CD14-positive monocyte (primary cell): ENCODE measurements at regions not wholly inside any gene's neighbourhood (a gene's known extent, or its start where the extent isn't known, plus 50 kb on each side); places are given as distances from the start of the nearest gene placed in this dataset.

ENCODE experiments used
- DNase-seq, 3 donors: peaks; one replicate each; pipeline ENCODE4 v3.0.0-alpha.2; 2011 to 2022
- H2AFZ ChIP-seq: 2 replicates; pipeline ENCODE4 v1.6.0; 2012; ENCODE audit warnings: mild to moderate bottlenecking, low read depth, low read length, inconsistent platforms; ENCODE audit not compliant: insufficient read depth, poor library complexity, severe bottlenecking
- H3K27ac ChIP-seq, 2 donors: 1 replicate in 1 of 2; 2 replicates in 1 of 2; pipeline ENCODE4 v1.5.1; 2012 to 2013; ENCODE audit warnings: low read length in 2 of 2, control low read depth in 1 of 2, inconsistent platforms in 1 of 2, low read depth in 1 of 2, mild to moderate bottlenecking in 1 of 2
- H3K27me3 ChIP-seq, 2 donors: one replicate each; pipeline versions ENCODE4 v1.6.0 to v1.6.1; 2011 to 2013; ENCODE audit warnings: low read length in 2 of 2; ENCODE audit not compliant: control insufficient read depth in 2 of 2, insufficient read depth in 2 of 2
- H3K36me3 ChIP-seq, 2 donors: replicated peaks in 1 of 2; 1 replicate in 1 of 2; 2 replicates in 1 of 2; pipeline versions ENCODE4 v1.5.1 to v1.6.1; 2012 to 2013; ENCODE audit warnings: low read length in 2 of 2, control low read depth in 1 of 2, inconsistent platforms in 1 of 2, mild to moderate bottlenecking in 1 of 2; ENCODE audit not compliant: insufficient read depth in 2 of 2, control insufficient read depth in 1 of 2
- H3K4me1 ChIP-seq, 2 donors: 1 replicate in 1 of 2; 2 replicates in 1 of 2; pipeline versions ENCODE4 v1.5.1 to v1.6.1; 2012 to 2013; ENCODE audit warnings: low read length in 2 of 2, control low read depth in 1 of 2, inconsistent platforms in 1 of 2, mild to moderate bottlenecking in 1 of 2, moderate library complexity in 1 of 2; ENCODE audit not compliant: insufficient read depth in 2 of 2, control insufficient read depth in 1 of 2
- H3K4me2 ChIP-seq: replicated peaks from 2 replicates; pipeline ENCODE3; 2012; ENCODE audit warnings: low read length, moderate library complexity, mild to moderate bottlenecking; ENCODE audit not compliant: poor library complexity, severe bottlenecking; ENCODE audit errors: extremely low read depth
- H3K4me3 ChIP-seq, 3 experiments: fragments of 200-600 bp in 1 of 3; sonication (generic) in 1 of 3; replicated peaks in 1 of 3; 1 replicate in 2 of 3; 2 replicates in 1 of 3; pipeline ENCODE4 v1.5.1; 2011 to 2013; ENCODE audit warnings: low read length in 3 of 3, mild to moderate bottlenecking in 3 of 3, control low read depth in 2 of 3, low read depth in 2 of 3, inconsistent platforms in 1 of 3, moderate library complexity in 1 of 3
- H3K79me2 ChIP-seq: 2 replicates; pipeline ENCODE4 v1.6.0; 2012; ENCODE audit warnings: mild to moderate bottlenecking, control low read depth, inconsistent platforms, low read length, moderate library complexity; ENCODE audit not compliant: insufficient read depth
- H3K9ac ChIP-seq: 2 replicates; pipeline ENCODE4 v1.6.0; 2017; ENCODE audit warnings: low read length, mild to moderate bottlenecking; ENCODE audit not compliant: insufficient read depth, poor library complexity, severe bottlenecking
- H3K9me3 ChIP-seq, 2 donors: replicated peaks in 1 of 2; 1 replicate in 1 of 2; 2 replicates in 1 of 2; pipeline versions ENCODE4 v1.5.1 to v1.6.1; 2012 to 2013; ENCODE audit warnings: low read length in 2 of 2, control low read depth in 1 of 2; ENCODE audit not compliant: control insufficient read depth in 1 of 2, insufficient read depth in 1 of 2
- H4K20me1 ChIP-seq: 2 replicates; pipeline ENCODE4 v1.6.0; 2012; ENCODE audit warnings: mild to moderate bottlenecking, low read length, control low read depth, moderate library complexity; ENCODE audit not compliant: insufficient read depth
- H3K27ac Mint-ChIP-seq, 7 donors: one replicate each; pipeline ENCODE4 v1.8.0; 2020; ENCODE audit warnings: mild to moderate bottlenecking in 7 of 7, mixed read lengths in 7 of 7, moderate library complexity in 6 of 7, inconsistent platforms in 2 of 7
- H3K27me3 Mint-ChIP-seq, 3 donors: one replicate each; pipeline ENCODE4 v1.8.0; 2021 to 2022; ENCODE audit warnings: low read depth in 3 of 3, mild to moderate bottlenecking in 3 of 3, mixed read lengths in 3 of 3, moderate library complexity in 3 of 3, inconsistent platforms in 1 of 3
- H3K36me3 Mint-ChIP-seq, 2 donors: one replicate each; pipeline ENCODE4 v1.8.0; 2020; ENCODE audit warnings: mixed read lengths in 2 of 2, inconsistent platforms in 1 of 2, mild to moderate bottlenecking in 1 of 2
- H3K4me1 Mint-ChIP-seq: one replicate; pipeline ENCODE4 v1.8.0; 2020; ENCODE audit warnings: mild to moderate bottlenecking, mixed read lengths
- H3K4me3 Mint-ChIP-seq, 2 donors: one replicate each; pipeline ENCODE4 v1.8.0; 2020; ENCODE audit warnings: mild to moderate bottlenecking in 2 of 2, mixed read lengths in 2 of 2, moderate library complexity in 1 of 2
- H3K9me3 Mint-ChIP-seq, 7 donors: one replicate each; pipeline ENCODE4 v1.8.0; 2020 to 2022; ENCODE audit warnings: mixed read lengths in 7 of 7, mild to moderate bottlenecking in 6 of 7, moderate library complexity in 6 of 7, inconsistent platforms in 2 of 7
- CTCF ChIP-seq: fragments of 200-600 bp; IDR thresholded peaks from one replicate; pipeline ENCODE4 v1.8.0; 2022; ENCODE audit warnings: antibody characterized with exemption, mild to moderate bottlenecking
- WGBS: methylation state at CpG from one replicate; pipeline ENCODE4 v1.1.5; 2013; ENCODE audit warnings: missing lambda C conversion rate; ENCODE audit not compliant: insufficient coverage; 5-methylcytosine and 5-hydroxymethylcytosine counted together
- intact Hi-C, 2 donors: fragments of 100-400 bp; cut with micrococcal nuclease; formaldehyde crosslinking; loops; one replicate each; pipeline versions ENCODE4 v1.15.0 to v1.15.1; 2023

- Histone ChIP-seq H3K9ac (no peak overlapping the region), H3K4me2 (no peak overlapping the region), H2AFZ (no peak overlapping the region), H3K27ac (no peak overlapping the region), H3K9me3 (peaks cover 5 to 7% of the 10 kb centered on the region in 2 donors), H3K4me3 (no peak overlapping the region), H3K79me2 (no peaks in the 10 kb centered on the region), H3K27me3 (no peaks in the 10 kb centered on the region), H3K36me3 (no peaks in the 10 kb centered on the region), H4K20me1 (no peaks in the 10 kb centered on the region), H3K4me1 (no peaks in the 10 kb centered on the region)
- intact Hi-C loops: no loop called here
- DNase-seq: no peak
- TF ChIP-seq CTCF: no peak
- peaks cover 0 to 4% (median 2%) of the 10 kb centered on the region in 7 donors for H3K9me3 Mint-ChIP-seq
- peaks cover 0 to 3% (median 0%) of the 10 kb centered on the region in 3 donors for H3K27me3 Mint-ChIP-seq
- H3K27ac Mint-ChIP-seq: no peak overlapping the region
- H3K4me1 Mint-ChIP-seq: no peaks in the 10 kb centered on the region
- H3K36me3 Mint-ChIP-seq: no peaks in the 10 kb centered on the region
- H3K4me3 Mint-ChIP-seq: no peak overlapping the region
- no CpG with 5 or more reads among the region's 1 CpG for WGBS
Measured at GRCh38 chr13:62096652-62097051, 681.0 kb upstream of the PCDH20 start.

- Histone ChIP-seq H3K4me3 (no peak overlapping the region), H4K20me1 (no peaks in the 10 kb centered on the region), H3K9ac (no peak overlapping the region), H3K27ac (no peak overlapping the region), H3K4me2 (no peak overlapping the region), H3K79me2 (no peaks in the 10 kb centered on the region), H3K4me1 (no peaks in the 10 kb centered on the region), H2AFZ (no peak overlapping the region), H3K27me3 (no peaks in the 10 kb centered on the region), H3K9me3 (peaks cover 5 to 7% of the 10 kb centered on the region in 2 donors), H3K36me3 (no peaks in the 10 kb centered on the region)
- H3K36me3 Mint-ChIP-seq: no peaks in the 10 kb centered on the region
- intact Hi-C loops: no loop called here
- no peak overlapping the region for H3K27ac Mint-ChIP-seq
- H3K4me1 Mint-ChIP-seq: no peaks in the 10 kb centered on the region
- DNase-seq: no peak
- no peak overlapping the region for H3K4me3 Mint-ChIP-seq
- H3K9me3 Mint-ChIP-seq: peaks cover 0 to 4% (median 3%) of the 10 kb centered on the region in 7 donors
- TF ChIP-seq CTCF: no peak
- H3K27me3 Mint-ChIP-seq: peaks cover 0 to 3% (median 0%) of the 10 kb centered on the region in 3 donors
- WGBS: no CpG with 5 or more reads among the region's 1 CpG
Measured at GRCh38 chr13:62094932-62095331, 679.3 kb upstream of the PCDH20 start.
